ENCODE measurements at regions not wholly inside any gene's neighbourhood (a gene's known extent, or its start where the extent isn't known, plus 50 kb on each side); places are given as distances from the start of the nearest gene placed in this dataset.

GRCh38 chr16:13696017-13696416 lies 223.9 kb upstream of the ERCC4 start:
- no peak for TF ChIP-seq CTCF (IDR thresholded peaks at IDR 0.05)
- TF ChIP-seq POLR2A (IDR thresholded peaks at IDR 0.05), result no peak

Measured in upper lobe of left lung (tissue), 4 donors.